Liver (tissue), 3 donors: ENCODE measurements at regions not wholly inside any gene's neighbourhood (a gene's known extent, or its start where the extent isn't known, plus 50 kb on each side); places are given as distances from the start of the nearest gene placed in this dataset.

ENCODE experiments used
- CTCF ChIP-seq: fragments of 150-350 bp; IDR thresholded peaks from 2 replicates; pipeline ENCODE4 v1.5.1; 2017; ENCODE audit warnings: improper control_type of control experiment, low read depth, low read length; ENCODE audit not compliant: missing input control
- EGR1 ChIP-seq, 2 donors: IDR thresholded peaks; 2 replicates each; pipeline ENCODE4 v1.6.1; 2016 to 2018; ENCODE audit warnings: antibody characterized with exemption in 2 of 2, low read depth in 2 of 2
- MAX ChIP-seq: IDR thresholded peaks from 2 replicates; pipeline ENCODE4 v1.6.1; 2016; ENCODE audit warnings: antibody characterized with exemption
- RXRA ChIP-seq, 2 donors: IDR thresholded peaks; 2 replicates each; pipeline ENCODE4 v1.6.1; 2017 to 2018; ENCODE audit warnings: antibody characterized with exemption in 2 of 2, mild to moderate bottlenecking in 1 of 2
- SP1 ChIP-seq: IDR thresholded peaks from 2 replicates; pipeline ENCODE4 v1.6.1; 2018; ENCODE audit warnings: antibody characterized with exemption, mild to moderate bottlenecking
- TAF1 ChIP-seq: conservative IDR thresholded peaks from 2 replicates; pipeline ENCODE4 v1.6.1; 2016; ENCODE audit warnings: antibody characterized with exemption, mild to moderate bottlenecking
- YY1 ChIP-seq: IDR thresholded peaks from 2 replicates; pipeline ENCODE4 v1.6.1; 2016; ENCODE audit warnings: antibody characterized with exemption, mild to moderate bottlenecking
- donor health status: healthy.
- donor health status: healthy.

GRCh38 chr2:192828947-192829346 is 634.2 kb upstream of the TMEFF2 start:
- TF ChIP-seq SP1: no peak
- TF ChIP-seq CTCF: no peak
- TF ChIP-seq YY1: no peak
- no peak for TF ChIP-seq TAF1
- TF ChIP-seq EGR1 (IDR thresholded peaks at IDR 0.05; ENCODE audit: low read depth in 2 of 2): no peak
- TF ChIP-seq MAX: no peak
- TF ChIP-seq RXRA (IDR thresholded peaks at IDR 0.05): no peak
